Testis (tissue), 2 donors: ENCODE measurements at regions not wholly inside any gene's neighbourhood (a gene's known extent, or its start where the extent isn't known, plus 50 kb on each side); places are given as distances from the start of the nearest gene placed in this dataset.

Source experiments
- POLR2A ChIP-seq: fragments of 450-650 bp; IDR thresholded peaks from one replicate; pipeline ENCODE4 v1.6.1; 2017; ENCODE audit warnings: antibody characterized with exemption, mild to moderate bottlenecking, moderate library complexity
- TF ChIP-seq, protein P1 (sequence below), 3 experiments: fragments of 450-650 bp in 2 of 3; fragments of 200-600 bp in 1 of 3; sonication (generic) in 1 of 3; IDR thresholded peaks; one replicate each; pipeline ENCODE4 v1.5.1; 2016 to 2019; ENCODE audit warnings: antibody characterized with exemption in 3 of 3, mild to moderate bottlenecking in 2 of 3, moderate library complexity in 1 of 3

- TF ChIP-seq POLR2A = no peak
- TF ChIP-seq, protein P1, sequence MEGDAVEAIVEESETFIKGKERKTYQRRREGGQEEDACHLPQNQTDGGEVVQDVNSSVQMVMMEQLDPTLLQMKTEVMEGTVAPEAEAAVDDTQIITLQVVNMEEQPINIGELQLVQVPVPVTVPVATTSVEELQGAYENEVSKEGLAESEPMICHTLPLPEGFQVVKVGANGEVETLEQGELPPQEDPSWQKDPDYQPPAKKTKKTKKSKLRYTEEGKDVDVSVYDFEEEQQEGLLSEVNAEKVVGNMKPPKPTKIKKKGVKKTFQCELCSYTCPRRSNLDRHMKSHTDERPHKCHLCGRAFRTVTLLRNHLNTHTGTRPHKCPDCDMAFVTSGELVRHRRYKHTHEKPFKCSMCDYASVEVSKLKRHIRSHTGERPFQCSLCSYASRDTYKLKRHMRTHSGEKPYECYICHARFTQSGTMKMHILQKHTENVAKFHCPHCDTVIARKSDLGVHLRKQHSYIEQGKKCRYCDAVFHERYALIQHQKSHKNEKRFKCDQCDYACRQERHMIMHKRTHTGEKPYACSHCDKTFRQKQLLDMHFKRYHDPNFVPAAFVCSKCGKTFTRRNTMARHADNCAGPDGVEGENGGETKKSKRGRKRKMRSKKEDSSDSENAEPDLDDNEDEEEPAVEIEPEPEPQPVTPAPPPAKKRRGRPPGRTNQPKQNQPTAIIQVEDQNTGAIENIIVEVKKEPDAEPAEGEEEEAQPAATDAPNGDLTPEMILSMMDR (IDR thresholded peaks at IDR 0.05) = no peak
These were observed 1178.0 kb downstream of the VRK1 start for GRCh38 chr14:97975216-97975615.
